ENCODE measurements at regions not wholly inside any gene's neighbourhood (a gene's known extent, or its start where the extent isn't known, plus 50 kb on each side); places are given as distances from the start of the nearest gene placed in this dataset.

- H3K27ac ChIP-seq (ENCODE audit: extremely low read depth, low read depth, low read length): no peak overlapping the region
Observed at GRCh38 chr16:87140211-87141200, 176.7 kb downstream of the C16orf95 start.

GRCh38 chr16:87141402-87141801, 175.8 kb downstream of the C16orf95 start:
- no peak overlapping the region for H3K4me3 ChIP-seq (ENCODE audit: low read depth, low read length)
- no peaks in the 10 kb centered on the region for H3K36me3 ChIP-seq (ENCODE audit: control insufficient read depth in 2 of 2, insufficient read depth in 1 of 2, low read length in 2 of 2)
- no peaks in the 10 kb centered on the region for H3K4me1 ChIP-seq (ENCODE audit: control insufficient read depth, insufficient read depth, low read length)
- no peaks in the 10 kb centered on the region for H3K9me3 ChIP-seq (ENCODE audit: control insufficient read depth, insufficient read depth, low read depth, low read length)
- H3K27ac ChIP-seq (ENCODE audit: extremely low read depth, low read depth, low read length): no peak overlapping the region
- ChIA-PET POLR2A (no interaction called here), CTCF (interaction anchor here (0.6 kb wide), 1 partner anchor 61 kb away, joined by 3 read pairs; no protein-coding TSS in a partner anchor)
- no peak for TF ChIP-seq ZNF645 (tag by site-specific recombination; IDR thresholded peaks at IDR 0.05)

More at GRCh38 chr16:87140211-87141200, 176.7 kb downstream of the C16orf95 start:
- H3K9me3 ChIP-seq (ENCODE audit: control insufficient read depth, insufficient read depth, low read depth, low read length): no peaks in the 10 kb centered on the region
- H3K36me3 ChIP-seq (ENCODE audit: control insufficient read depth in 2 of 2, insufficient read depth in 1 of 2, low read length in 2 of 2): no peaks in the 10 kb centered on the region
- ChIA-PET POLR2A (no interaction called here), CTCF (interaction anchor here (0.7 kb wide), 1 partner anchor 9 kb away, joined by 5 read pairs; no protein-coding TSS in a partner anchor)
- no peak overlapping the region for H3K4me3 ChIP-seq (ENCODE audit: low read depth, low read length)
- TF ChIP-seq PRDM6 (tag by site-specific recombination; IDR thresholded peaks at IDR 0.05) (no peak), MEIS1 (CRISPR knock-in tag; IDR thresholded peaks at IDR 0.05; ENCODE audit: borderline replicate concordance) (no peak), OVOL3 (tag by site-specific recombination; IDR thresholded peaks at IDR 0.05) (no peak), ZNF175 (tag by site-specific recombination; IDR thresholded peaks at IDR 0.05) (no peak), ZNF184 (tag by site-specific recombination; IDR thresholded peaks at IDR 0.05) (no peak), IKZF3 (tag by site-specific recombination; IDR thresholded peaks at IDR 0.05) (no peak), OSR2 (tag by site-specific recombination; IDR thresholded peaks at IDR 0.05) (no peak), ZFP41 (tag by site-specific recombination; IDR thresholded peaks at IDR 0.05; ENCODE audit: borderline replicate concordance) (no peak), ZNF704 (tag by site-specific recombination; IDR thresholded peaks at IDR 0.05) (no peak), ZNF768 (tag by site-specific recombination; IDR thresholded peaks at IDR 0.05) (no peak), KLF17 (tag by site-specific recombination; IDR thresholded peaks at IDR 0.05) (no peak), CTCF (tag by site-specific recombination; IDR thresholded peaks at IDR 0.05) (no peak), ZNF10 (tag by site-specific recombination; IDR thresholded peaks at IDR 0.05) (no peak), ZBTB8A (tag by site-specific recombination; IDR thresholded peaks at IDR 0.05) (no peak), ZNF223 (tag by site-specific recombination; IDR thresholded peaks at IDR 0.05) (no peak), ZNF561 (tag by site-specific recombination; IDR thresholded peaks at IDR 0.05; ENCODE audit: borderline replicate concordance) (no peak), ZNF664 (tag by site-specific recombination; IDR thresholded peaks at IDR 0.05) (no peak), ZNF530 (tag by site-specific recombination; IDR thresholded peaks at IDR 0.05; ENCODE audit: low read depth) (no peak)
- no peaks in the 10 kb centered on the region for H3K4me1 ChIP-seq (ENCODE audit: control insufficient read depth, insufficient read depth, low read length)
